HepG2 (cell line): ENCODE measurements at regions not wholly inside any gene's neighbourhood (a gene's known extent, or its start where the extent isn't known, plus 50 kb on each side); places are given as distances from the start of the nearest gene placed in this dataset.

Experiments
- ATAC-seq: fragments of 200-7000 bp; cut with Tn5 transposase; 3 replicates; pipeline ENCODE4 v1.9.1; 2020; ENCODE audit warnings: mild to moderate bottlenecking, moderate library complexity
- BruUV-seq: library from RNA; stranded (reverse); fragments of 400-500 nt; replicated peaks from 2 replicates; lab custom pipeline; 2021; lab: Mats Ljungman, UMichigan
- CTCF ChIA-PET: fragments of 300-600 bp; formaldehyde crosslinking; extraction: SDS; loops from one replicate; lab custom pipeline; 2021; ENCODE audit warnings: low total read pairs, inconsistent platforms, low intra/inter-chr PET ratio; lab: Yijun Ruan, JAX
- POLR2A ChIA-PET: fragments of 350-600 bp; sonication (Branson Sonifier 250); formaldehyde crosslinking; loops from one replicate; lab custom pipeline; 2020; ENCODE audit warnings: antibody characterized with exemption, inconsistent platforms; lab: Yijun Ruan, JAX
- DNase-seq: peaks from one replicate; pipeline ENCODE4 v3.0.0-alpha.2; 2015; ENCODE audit warnings: low spot score
- FAIRE-seq: peaks from 3 replicates; lab custom pipeline; 2011; peaks lifted over from hg19 to GRCh38; lab: Jason Lieb, UNC
- H2AFZ ChIP-seq: one replicate; pipeline ENCODE4 v1.6.1; 2011; ENCODE audit warnings: low read length, inconsistent platforms
- H3K27ac ChIP-seq: fragments of 300-600 bp; 3 replicates; pipeline ENCODE4 v1.8.0; 2011; ENCODE audit warnings: mixed run types, mild to moderate bottlenecking, mixed read lengths, low read length, inconsistent platforms; ENCODE audit not compliant: insufficient read depth; ENCODE audit errors: extremely low read length
- H3K27me3 ChIP-seq, 2 experiments: fragments of 200-600 bp in 1 of 2; 2 replicates in 1 of 2; 3 replicates in 1 of 2; pipeline versions ENCODE4 v1.6.0 to v1.8.0; 2011; ENCODE audit warnings: low read length in 2 of 2, mild to moderate bottlenecking in 2 of 2, moderate library complexity in 2 of 2, inconsistent platforms in 1 of 2; ENCODE audit not compliant: insufficient read depth in 2 of 2, control insufficient read depth in 1 of 2
- H3K36me3 ChIP-seq, 2 experiments: fragments of 200-600 bp in 1 of 2; replicated peaks in 1 of 2; 2 replicates in 1 of 2; 3 replicates in 1 of 2; pipeline versions ENCODE4 v1.5.1 to v1.8.0; 2011; ENCODE audit warnings: low read length in 2 of 2, inconsistent platforms in 1 of 2; ENCODE audit not compliant: insufficient read depth in 2 of 2, control insufficient read depth in 1 of 2
- H3K4me1 ChIP-seq: 2 replicates; pipeline ENCODE4 v1.5.1; 2012; ENCODE audit warnings: low read length, inconsistent platforms; ENCODE audit not compliant: insufficient read depth
- H3K4me2 ChIP-seq: 2 replicates; pipeline ENCODE4 v1.6.0; 2011; ENCODE audit warnings: low read depth, low read length, inconsistent platforms
- H3K4me3 ChIP-seq, 3 experiments: fragments of 200-600 bp in 1 of 3; sonication (generic), shearing (Covaris generic) in 1 of 3; replicated peaks in 1 of 3; 2 replicates each; pipeline ENCODE4 v1.5.1; 2011 to 2016; ENCODE audit warnings: low read length in 3 of 3, inconsistent platforms in 2 of 3, low read depth in 2 of 3, mild to moderate bottlenecking in 2 of 3, control low read depth in 1 of 3, mixed read lengths in 1 of 3; ENCODE audit not compliant: insufficient read depth in 1 of 3
- H3K79me2 ChIP-seq: one replicate; pipeline ENCODE4 v1.6.1; 2011; ENCODE audit warnings: low read length, inconsistent platforms; ENCODE audit not compliant: insufficient read depth
- H3K9ac ChIP-seq: 2 replicates; pipeline ENCODE4 v1.6.0; 2011; ENCODE audit warnings: mild to moderate bottlenecking, low read depth, low read length, inconsistent platforms; ENCODE audit not compliant: insufficient read depth
- H3K9me3 ChIP-seq: 2 replicates; pipeline ENCODE4 v1.5.1; 2012; ENCODE audit warnings: mild to moderate bottlenecking, low read length
- H4K20me1 ChIP-seq: 2 replicates; pipeline ENCODE4 v1.6.0; 2011; ENCODE audit warnings: inconsistent platforms, mild to moderate bottlenecking, low read length, moderate library complexity; ENCODE audit not compliant: insufficient read depth
- AHR ChIP-seq: IDR thresholded peaks from 2 replicates; pipeline ENCODE4 v1.6.1; 2018; ENCODE audit warnings: missing genetic modification reagents, missing compliant biosample characterization
- HIVEP1 ChIP-seq: sonication (generic); formaldehyde crosslinking; IDR thresholded peaks from 2 replicates; pipeline ENCODE4 v1.4.0; 2020; ENCODE audit warnings: mild to moderate bottlenecking, missing genetic modification reagents
- HNRNPL ChIP-seq: fragments of 200-400 bp; formaldehyde crosslinking; IDR thresholded peaks from 2 replicates; pipeline ENCODE4 v1.6.1; 2017; ENCODE audit warnings: mild to moderate bottlenecking, low read depth, low read length
- RAD21 ChIP-seq: fragments of 450-650 bp; formaldehyde crosslinking; IDR thresholded peaks from 2 replicates; pipeline ENCODE4 v1.5.0; 2020; ENCODE audit warnings: mild to moderate bottlenecking
- SRY ChIP-seq: sonication (generic); formaldehyde crosslinking; IDR thresholded peaks from 2 replicates; pipeline ENCODE4 v1.8.0; 2022; ENCODE audit warnings: mild to moderate bottlenecking, missing genetic modification reagents
- STAG1 ChIP-seq: sonication (generic); formaldehyde crosslinking; IDR thresholded peaks from 2 replicates; pipeline ENCODE4 v1.4.0; 2020; ENCODE audit warnings: missing genetic modification reagents
- ZBTB33 ChIP-seq: sonication (generic); formaldehyde crosslinking; IDR thresholded peaks from 2 replicates; pipeline ENCODE4 v1.4.0; 2020; ENCODE audit warnings: missing genetic modification reagents
- whole genome bisulfite sequencing: methylation state at CpG from one replicate; pipeline ENCODE4 v1.1.6; 2017; ENCODE audit warnings: low lambda C conversion rate; 5-methylcytosine and 5-hydroxymethylcytosine counted together
- in situ Hi-C: cut with HindIII; loops from 2 replicates; pipeline ENCODE4 v1.10.0; 2017; ENCODE audit warnings: low pct_unique_long_range_greater_than_20kb; ENCODE audit not compliant: extremely low pct_ligation_motif_present
- intact Hi-C: fragments of 100-400 bp; cut with micrococcal nuclease; formaldehyde crosslinking; loops from one replicate; pipeline ENCODE4 v1.10.0; 2022; ENCODE audit not compliant: unreplicated experiment
- TF ChIP-seq, protein P1 (sequence below): sonication (generic); formaldehyde crosslinking; IDR thresholded peaks from 2 replicates; pipeline ENCODE4 v1.5.0; 2020; ENCODE audit warnings: mild to moderate bottlenecking, missing genetic modification reagents, moderate library complexity

- no TSS peak for BruUV-seq
- ATAC-seq, result peak; percentile 21
- H3K9me3 ChIP-seq, result no peaks in the 10 kb centered on the region
- intact Hi-C loops (no loop called here), in situ Hi-C loops (no loop called here)
- H3K36me3 ChIP-seq, result no peaks in the 10 kb centered on the region
- no peak for DNase-seq
- H3K9ac ChIP-seq, result no peak overlapping the region
- FAIRE-seq, result no peak
- POLR2A ChIA-PET, result no interaction called here
- H3K4me2 ChIP-seq, result no peak overlapping the region
- peak; percentile 45; the same call in 1 of the 2 replicates for TF ChIP-seq ZBTB33 (CRISPR knock-in tag)
- no peak for TF ChIP-seq HIVEP1 (CRISPR knock-in tag)
- TF ChIP-seq, protein P1, sequence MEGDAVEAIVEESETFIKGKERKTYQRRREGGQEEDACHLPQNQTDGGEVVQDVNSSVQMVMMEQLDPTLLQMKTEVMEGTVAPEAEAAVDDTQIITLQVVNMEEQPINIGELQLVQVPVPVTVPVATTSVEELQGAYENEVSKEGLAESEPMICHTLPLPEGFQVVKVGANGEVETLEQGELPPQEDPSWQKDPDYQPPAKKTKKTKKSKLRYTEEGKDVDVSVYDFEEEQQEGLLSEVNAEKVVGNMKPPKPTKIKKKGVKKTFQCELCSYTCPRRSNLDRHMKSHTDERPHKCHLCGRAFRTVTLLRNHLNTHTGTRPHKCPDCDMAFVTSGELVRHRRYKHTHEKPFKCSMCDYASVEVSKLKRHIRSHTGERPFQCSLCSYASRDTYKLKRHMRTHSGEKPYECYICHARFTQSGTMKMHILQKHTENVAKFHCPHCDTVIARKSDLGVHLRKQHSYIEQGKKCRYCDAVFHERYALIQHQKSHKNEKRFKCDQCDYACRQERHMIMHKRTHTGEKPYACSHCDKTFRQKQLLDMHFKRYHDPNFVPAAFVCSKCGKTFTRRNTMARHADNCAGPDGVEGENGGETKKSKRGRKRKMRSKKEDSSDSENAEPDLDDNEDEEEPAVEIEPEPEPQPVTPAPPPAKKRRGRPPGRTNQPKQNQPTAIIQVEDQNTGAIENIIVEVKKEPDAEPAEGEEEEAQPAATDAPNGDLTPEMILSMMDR (CRISPR knock-in tag), result peak; percentile 40
- TF ChIP-seq HNRNPL, result 0 out of 2 replicates have a peak, but pooled peaks have one; percentile 24
- TF ChIP-seq STAG1 (CRISPR knock-in tag), result peak; percentile 41
- TF ChIP-seq AHR (CRISPR knock-in tag), result no peak
- TF ChIP-seq RAD21 (CRISPR knock-in tag), result 0 out of 2 replicates have a peak, but pooled peaks have one; percentile 21
- 0 out of 2 replicates have a peak, but pooled peaks have one; percentile 36 for TF ChIP-seq SRY (CRISPR knock-in tag)
- 53% methylated on average over 12 of the region's 12 CpGs for WGBS
- CTCF ChIA-PET, result no interaction called here
- no peak overlapping the region for H3K27ac ChIP-seq
- peaks cover 4 to 22% of the 10 kb centered on the region in 2 experiments; a peak in 3 of 5 replicates for H3K27me3 ChIP-seq
- H3K4me1 ChIP-seq, result peaks cover 18% of the 10 kb centered on the region
- H3K4me3 ChIP-seq, result no peak overlapping the region
- H2AFZ ChIP-seq, result no peak overlapping the region
- no peaks in the 10 kb centered on the region for H3K79me2 ChIP-seq
- H4K20me1 ChIP-seq, result no peaks in the 10 kb centered on the region
Observed at GRCh38 chr20:23165307-23165750, 79.2 kb upstream of the CD93 start.
